NT2/D1 (cell line): ENCODE measurements at regions not wholly inside any gene's neighbourhood (a gene's known extent, or its start where the extent isn't known, plus 50 kb on each side); places are given as distances from the start of the nearest gene placed in this dataset.
"Not testable (repeated sequence)": the region's sequence is repeated elsewhere in the genome, so short reads cannot be mapped to it uniquely, and the experiment has no call there.

Source experiments
- SUZ12 ChIP-seq: IDR thresholded peaks from 2 replicates; pipeline ENCODE4 v1.6.1; 2011; ENCODE audit not compliant: insufficient read length, insufficient read depth; ENCODE audit errors: extremely low read depth
- YY1 ChIP-seq: IDR thresholded peaks from 2 replicates; pipeline ENCODE4 v1.6.1; 2011; ENCODE audit not compliant: insufficient read length, insufficient read depth
- ZNF274 ChIP-seq: IDR thresholded peaks from 2 replicates; pipeline ENCODE4 v1.6.1; 2011; ENCODE audit warnings: mild to moderate bottlenecking, low read depth, low read length

- not testable (repeated sequence) for TF ChIP-seq ZNF274, YY1, SUZ12
These were observed 94.1 kb upstream of the LRPAP1 start for GRCh38 chr4:3626131-3626884.
